HG03139 (cell line): ENCODE measurements at regions not wholly inside any gene's neighbourhood (a gene's known extent, or its start where the extent isn't known, plus 50 kb on each side); places are given as distances from the start of the nearest gene placed in this dataset.

ENCODE experiments used
- ATAC-seq: cut with Tn5 transposase; IDR thresholded peaks from one replicate; pipeline ENCODE4 v1.9.1; 2021; ENCODE audit not compliant: unreplicated experiment

GRCh38 chr13:78029901-78030300, 111.3 kb upstream of the EDNRB start:
- ATAC-seq: no peak

GRCh38 chr13:78028960-78029359, 110.3 kb upstream of the EDNRB start:
- ATAC-seq: no peak

DNA sequence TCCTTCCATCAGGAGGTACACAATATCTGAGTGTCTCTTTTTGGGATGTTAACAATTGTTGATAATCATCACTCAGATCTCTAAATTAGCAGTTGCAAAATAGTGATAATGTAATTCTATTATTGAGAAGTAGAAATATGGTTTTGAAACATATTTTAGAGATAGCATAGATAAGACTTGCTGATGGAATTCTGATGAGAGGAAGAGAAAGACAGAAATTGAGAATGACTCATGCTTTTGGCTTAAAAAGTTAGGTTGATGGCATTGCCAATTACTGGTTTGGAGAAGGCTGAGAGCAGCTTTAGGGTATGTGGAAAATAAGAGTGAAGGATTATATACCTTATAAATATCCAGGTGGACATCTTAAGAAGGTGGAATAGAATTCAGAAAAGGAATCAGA, 106.4 kb upstream of the EDNRB start:
- no peak for ATAC-seq

- peak; percentile 100 for ATAC-seq
Measured at GRCh38 chr13:78022164-78022877, 103.7 kb upstream of the EDNRB start.

GRCh38 chr13:78020861-78021260, 102.2 kb upstream of the EDNRB start:
- no peak for ATAC-seq

DNA sequence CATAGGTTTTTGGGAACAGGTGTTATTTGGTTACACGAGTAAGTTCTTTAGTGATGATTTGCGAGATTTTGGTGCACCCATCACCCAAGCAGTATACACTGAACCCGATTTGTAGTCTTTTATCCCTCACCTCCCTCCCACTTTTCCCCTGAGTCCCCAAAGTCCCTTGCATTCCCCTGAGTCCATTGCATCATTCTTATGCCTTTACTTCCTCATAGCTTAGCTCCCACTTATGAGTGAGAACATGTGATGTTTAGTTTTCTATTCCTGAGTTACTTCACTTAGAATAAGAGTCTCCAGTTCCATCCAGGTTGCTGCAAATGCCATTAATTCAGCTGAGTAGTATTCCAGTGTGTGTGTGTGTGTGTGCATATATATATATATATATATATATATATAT, 97.2 kb upstream of the EDNRB start:
- ATAC-seq: no peak

DNA sequence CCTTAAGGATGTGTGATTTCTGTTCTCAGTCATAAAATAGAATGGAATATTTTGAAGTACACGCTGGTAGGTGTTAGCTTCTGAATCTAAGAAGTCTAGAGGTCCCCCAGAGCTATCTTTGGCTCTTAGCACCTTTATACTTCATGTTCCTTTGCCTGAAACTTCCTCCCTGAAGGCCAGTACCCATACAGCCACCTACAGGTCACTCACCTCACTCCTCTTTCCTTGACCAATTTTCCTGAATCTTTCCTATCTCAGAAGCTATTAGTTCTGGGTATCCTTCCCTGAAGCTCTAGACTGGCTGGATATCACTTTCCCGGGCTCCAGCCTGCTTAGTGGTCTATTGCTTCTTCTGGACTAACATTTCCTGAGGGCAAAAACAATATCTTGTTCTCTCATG, 93.4 kb upstream of the EDNRB start:
- ATAC-seq: no peak

- ATAC-seq: no peak
Measured at GRCh38 chr13:78004821-78005220, 86.2 kb upstream of the EDNRB start.

DNA sequence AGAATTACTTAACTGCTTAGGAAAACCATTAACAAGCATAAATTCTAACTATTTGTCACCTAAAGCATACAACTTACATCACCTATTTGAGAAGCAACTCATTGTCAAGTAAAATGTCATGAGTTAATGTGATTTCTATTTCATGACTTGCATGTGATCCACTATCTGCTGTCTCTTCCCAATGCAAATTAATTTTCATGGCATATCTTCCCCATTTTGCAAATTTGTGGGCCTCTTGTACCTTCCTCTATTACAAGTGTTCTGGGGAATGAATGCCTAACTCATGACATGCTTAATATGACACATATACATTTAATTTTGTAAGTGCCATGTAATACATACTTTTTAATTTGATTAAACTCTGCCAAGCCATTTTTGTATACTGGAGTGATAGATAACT, 81.1 kb upstream of the EDNRB start:
- no peak for ATAC-seq

GRCh38 chr13:77994166-77994565, 75.5 kb upstream of the EDNRB start:
- no peak for ATAC-seq

- ATAC-seq: no peak
Measured at GRCh38 chr13:77991003-77991402, 72.4 kb upstream of the EDNRB start.

DNA sequence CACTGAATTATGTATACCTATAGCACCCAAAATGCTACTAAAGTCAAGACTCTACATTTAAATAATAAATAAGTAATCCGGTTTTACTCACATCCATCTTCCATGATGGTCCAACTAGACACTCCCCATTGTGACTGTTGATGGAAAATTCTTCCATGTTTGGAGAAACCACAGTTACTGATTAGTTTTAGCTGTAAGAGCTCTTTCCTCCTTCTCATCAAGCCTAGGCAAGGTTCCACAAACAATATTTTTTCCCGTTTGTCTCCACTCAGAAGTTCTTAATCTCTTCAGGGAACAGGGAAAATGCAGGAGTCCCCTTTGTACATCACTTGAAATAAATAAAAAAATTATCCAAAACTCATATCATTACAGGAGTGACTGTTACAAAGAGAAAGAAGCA, 70.7 kb upstream of the EDNRB start:
- no peak for ATAC-seq

GRCh38 chr13:77988355-77988754, 69.7 kb upstream of the EDNRB start:
- ATAC-seq: no peak

DNA sequence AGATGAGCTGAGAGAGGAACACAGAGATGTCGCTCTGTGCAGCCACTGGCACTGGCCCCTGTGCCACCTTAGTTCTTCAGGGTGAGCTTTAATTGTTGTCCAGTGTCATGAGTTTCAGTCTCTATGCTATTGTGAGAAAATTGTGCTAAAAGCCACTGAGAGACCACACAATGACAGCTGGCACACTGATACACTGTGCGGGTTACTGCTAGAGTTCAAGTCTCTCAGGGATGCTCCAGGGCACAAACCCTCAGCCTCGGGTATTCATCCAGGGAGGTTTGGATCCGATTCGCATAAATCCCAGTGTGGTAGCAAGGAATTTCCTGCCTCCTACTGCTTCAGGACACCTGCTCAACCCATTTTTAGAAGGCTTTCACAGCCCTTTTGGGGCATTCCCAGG, 68.1 kb upstream of the EDNRB start:
- ATAC-seq: no peak

DNA sequence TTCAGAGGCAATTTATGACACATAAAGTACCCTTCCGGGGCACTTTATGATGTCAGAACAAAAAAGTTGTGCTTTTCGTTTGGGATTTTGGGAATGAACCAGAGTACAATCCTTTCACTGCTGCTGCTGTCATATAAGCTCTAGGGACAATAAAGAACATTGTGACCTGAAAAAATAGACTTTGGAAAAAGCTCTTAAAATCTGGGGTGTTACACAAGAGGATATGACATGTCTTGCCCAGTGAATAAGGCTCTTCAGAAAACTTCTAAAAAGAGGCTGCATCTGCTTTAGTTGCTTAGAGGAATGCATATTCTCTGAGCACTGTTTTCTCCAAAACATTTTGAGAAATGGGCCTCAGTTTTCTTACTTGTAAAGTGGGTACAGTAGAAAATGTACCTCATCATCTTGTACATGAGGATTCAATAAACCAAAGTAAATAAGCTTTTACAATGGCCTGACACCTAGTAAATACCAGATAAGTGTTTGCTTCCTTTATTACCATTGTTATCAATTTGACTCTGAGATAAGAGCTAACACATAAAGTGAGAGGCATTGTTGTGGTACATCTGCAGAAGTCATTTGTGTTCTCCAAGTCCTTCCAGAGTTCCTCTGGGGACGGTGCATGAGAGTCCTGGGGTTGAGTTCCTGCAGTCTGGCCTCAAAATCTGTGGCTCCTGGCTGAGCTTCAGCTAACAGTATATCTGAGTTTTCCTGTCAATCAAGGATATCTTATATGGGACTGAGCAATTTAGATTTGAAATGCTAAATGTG, 67.4 kb upstream of the EDNRB start:
- no peak for ATAC-seq

GRCh38 chr13:77981281-77981881, 62.8 kb upstream of the EDNRB start:
- no peak for ATAC-seq

DNA sequence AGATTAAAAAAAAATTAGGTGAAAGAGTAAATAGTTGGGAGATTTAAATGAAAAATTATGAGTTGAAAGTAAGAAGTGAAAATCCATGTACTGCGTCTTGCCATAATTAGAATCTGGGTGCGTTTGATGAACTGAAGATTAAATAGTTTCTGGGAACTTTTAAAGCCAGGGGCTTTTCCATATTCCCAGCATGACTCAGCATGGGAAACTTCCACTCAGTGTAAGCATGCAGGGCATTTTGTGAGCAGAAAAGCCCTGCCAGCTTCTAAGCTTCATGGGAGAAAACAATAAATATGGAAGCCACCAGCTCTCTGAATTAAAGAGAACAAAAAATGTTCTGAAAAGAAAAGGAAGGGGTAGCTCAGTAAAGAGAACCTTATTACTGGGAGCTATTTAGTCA, 62.0 kb upstream of the EDNRB start:
- ATAC-seq: no peak

DNA sequence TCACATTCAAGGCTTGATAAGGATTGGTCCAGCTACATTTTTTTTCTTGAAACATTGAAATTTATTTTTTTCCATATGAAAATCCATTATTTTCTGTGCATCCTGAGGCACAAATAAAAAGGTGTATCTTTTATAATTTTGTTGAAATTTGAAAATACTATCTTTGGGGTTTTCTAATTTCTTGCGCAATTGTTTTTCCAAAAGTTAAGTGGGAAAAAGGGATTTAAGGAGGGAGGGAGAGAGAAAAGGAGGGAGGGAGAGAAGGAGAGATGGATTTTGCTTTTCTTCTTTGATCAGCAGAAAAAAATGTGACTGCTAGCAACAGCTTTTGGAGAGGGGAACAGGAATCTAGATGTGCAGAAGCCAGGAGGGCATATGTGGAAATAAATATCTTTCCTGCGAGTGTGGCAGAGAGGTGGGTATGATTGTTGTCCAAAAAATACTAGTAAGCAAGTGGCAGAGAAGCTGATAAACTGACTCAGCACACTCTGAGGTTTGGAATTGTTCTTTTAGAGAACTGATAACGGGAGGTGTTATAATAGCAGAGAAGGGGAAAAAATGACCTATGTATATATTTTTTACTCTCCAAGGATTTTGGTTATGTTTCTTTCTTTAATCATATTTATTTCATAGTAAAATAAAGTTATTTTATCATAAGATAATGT, 61.2 kb upstream of the EDNRB start:
- no peak for ATAC-seq

DNA sequence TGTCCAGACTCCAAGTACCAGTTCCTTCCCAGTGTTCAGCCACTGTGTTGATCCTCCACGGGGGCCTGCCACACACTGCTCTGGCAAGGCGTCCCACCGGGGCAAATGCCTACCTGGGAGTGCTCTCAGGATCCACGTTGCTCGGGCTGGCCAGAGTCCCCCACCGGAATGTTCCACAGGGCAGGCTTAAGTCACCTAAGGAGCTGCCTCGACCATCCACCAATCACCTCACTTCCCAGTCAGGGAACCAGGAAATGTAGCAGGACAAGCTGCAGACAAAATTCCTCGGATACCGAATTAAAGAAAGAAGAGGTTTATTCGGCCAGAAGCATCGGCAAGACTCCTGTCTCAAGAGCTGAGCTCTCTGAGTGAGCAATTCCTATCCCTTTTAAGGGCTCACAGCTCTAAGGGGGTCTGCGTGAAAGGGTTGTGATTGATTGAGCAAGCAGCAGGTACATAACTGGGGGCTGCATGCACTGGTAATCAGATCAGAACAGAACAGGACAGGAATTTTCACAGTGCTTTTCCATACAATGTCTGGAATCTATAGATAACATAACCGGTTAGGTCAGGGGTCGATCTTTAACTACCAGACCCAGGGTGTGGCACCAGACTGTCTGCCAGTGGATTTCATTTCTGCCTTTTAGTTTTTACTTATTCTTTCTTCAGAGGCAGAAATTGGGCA, 56.9 kb upstream of the EDNRB start:
- ATAC-seq: no peak

- no peak for ATAC-seq
Measured at GRCh38 chr13:77969299-77969698, 50.7 kb upstream of the EDNRB start.
